HepG2 (cell line): ENCODE measurements at regions not wholly inside any gene's neighbourhood (a gene's known extent, or its start where the extent isn't known, plus 50 kb on each side); places are given as distances from the start of the nearest gene placed in this dataset.

Experiments used
- ATAC-seq: fragments of 200-7000 bp; cut with Tn5 transposase; 3 replicates; pipeline ENCODE4 v1.9.1; 2020; ENCODE audit warnings: mild to moderate bottlenecking, moderate library complexity
- BruUV-seq: library from RNA; stranded (reverse); fragments of 400-500 nt; replicated peaks from 2 replicates; lab custom pipeline; 2021; lab: Mats Ljungman, UMichigan
- CTCF ChIA-PET: fragments of 300-600 bp; formaldehyde crosslinking; extraction: SDS; loops from one replicate; lab custom pipeline; 2021; ENCODE audit warnings: low total read pairs, inconsistent platforms, low intra/inter-chr PET ratio; lab: Yijun Ruan, JAX
- POLR2A ChIA-PET: fragments of 350-600 bp; sonication (Branson Sonifier 250); formaldehyde crosslinking; loops from one replicate; lab custom pipeline; 2020; ENCODE audit warnings: antibody characterized with exemption, inconsistent platforms; lab: Yijun Ruan, JAX
- DNase-seq: peaks from one replicate; pipeline ENCODE4 v3.0.0-alpha.2; 2015; ENCODE audit warnings: low spot score
- FAIRE-seq: peaks from 3 replicates; lab custom pipeline; 2011; peaks lifted over from hg19 to GRCh38; lab: Jason Lieb, UNC
- H2AFZ ChIP-seq: one replicate; pipeline ENCODE4 v1.6.1; 2011; ENCODE audit warnings: low read length, inconsistent platforms
- H3K27ac ChIP-seq: fragments of 300-600 bp; 3 replicates; pipeline ENCODE4 v1.8.0; 2011; ENCODE audit warnings: mixed run types, mild to moderate bottlenecking, mixed read lengths, low read length, inconsistent platforms; ENCODE audit not compliant: insufficient read depth; ENCODE audit errors: extremely low read length
- H3K27me3 ChIP-seq, 2 experiments: fragments of 200-600 bp in 1 of 2; 2 replicates in 1 of 2; 3 replicates in 1 of 2; pipeline versions ENCODE4 v1.6.0 to v1.8.0; 2011; ENCODE audit warnings: low read length in 2 of 2, mild to moderate bottlenecking in 2 of 2, moderate library complexity in 2 of 2, inconsistent platforms in 1 of 2; ENCODE audit not compliant: insufficient read depth in 2 of 2, control insufficient read depth in 1 of 2
- H3K36me3 ChIP-seq, 2 experiments: fragments of 200-600 bp in 1 of 2; replicated peaks in 1 of 2; 2 replicates in 1 of 2; 3 replicates in 1 of 2; pipeline versions ENCODE4 v1.5.1 to v1.8.0; 2011; ENCODE audit warnings: low read length in 2 of 2, inconsistent platforms in 1 of 2; ENCODE audit not compliant: insufficient read depth in 2 of 2, control insufficient read depth in 1 of 2
- H3K4me1 ChIP-seq: 2 replicates; pipeline ENCODE4 v1.5.1; 2012; ENCODE audit warnings: low read length, inconsistent platforms; ENCODE audit not compliant: insufficient read depth
- H3K4me2 ChIP-seq: 2 replicates; pipeline ENCODE4 v1.6.0; 2011; ENCODE audit warnings: low read depth, low read length, inconsistent platforms
- H3K4me3 ChIP-seq, 3 experiments: fragments of 200-600 bp in 1 of 3; sonication (generic), shearing (Covaris generic) in 1 of 3; replicated peaks in 1 of 3; 2 replicates each; pipeline ENCODE4 v1.5.1; 2011 to 2016; ENCODE audit warnings: low read length in 3 of 3, inconsistent platforms in 2 of 3, low read depth in 2 of 3, mild to moderate bottlenecking in 2 of 3, control low read depth in 1 of 3, mixed read lengths in 1 of 3; ENCODE audit not compliant: insufficient read depth in 1 of 3
- H3K79me2 ChIP-seq: one replicate; pipeline ENCODE4 v1.6.1; 2011; ENCODE audit warnings: low read length, inconsistent platforms; ENCODE audit not compliant: insufficient read depth
- H3K9ac ChIP-seq: 2 replicates; pipeline ENCODE4 v1.6.0; 2011; ENCODE audit warnings: mild to moderate bottlenecking, low read depth, low read length, inconsistent platforms; ENCODE audit not compliant: insufficient read depth
- H3K9me3 ChIP-seq: 2 replicates; pipeline ENCODE4 v1.5.1; 2012; ENCODE audit warnings: mild to moderate bottlenecking, low read length
- H4K20me1 ChIP-seq: 2 replicates; pipeline ENCODE4 v1.6.0; 2011; ENCODE audit warnings: inconsistent platforms, mild to moderate bottlenecking, low read length, moderate library complexity; ENCODE audit not compliant: insufficient read depth
- ATF1 ChIP-seq: IDR thresholded peaks from 2 replicates; pipeline ENCODE4 v1.6.1; 2016; ENCODE audit warnings: mild to moderate bottlenecking, control low read depth
- HMGA1 ChIP-seq: sonication (generic); formaldehyde crosslinking; conservative IDR thresholded peaks from 2 replicates; pipeline ENCODE4 v1.4.0; 2020; ENCODE audit warnings: missing genetic modification reagents
- MAFG ChIP-seq: sonication (generic); formaldehyde crosslinking; IDR thresholded peaks from 2 replicates; pipeline ENCODE4 v1.5.1; 2020; ENCODE audit warnings: mild to moderate bottlenecking, missing genetic modification reagents
- MTF1 ChIP-seq: sonication (generic); formaldehyde crosslinking; IDR thresholded peaks from 2 replicates; pipeline ENCODE4 v1.5.0; 2020; ENCODE audit warnings: missing genetic modification reagents
- NFYC ChIP-seq: IDR thresholded peaks from 2 replicates; pipeline ENCODE4 v1.6.1; 2016; ENCODE audit warnings: missing genetic modification reagents, missing compliant biosample characterization
- ZBTB40 ChIP-seq, 2 experiments: fragments of 450-650 bp in 1 of 2; sonication (generic) in 1 of 2; formaldehyde crosslinking in 1 of 2; IDR thresholded peaks; 2 replicates each; pipeline versions ENCODE4 v1.6.1 to v1.8.0; 2016 to 2022; ENCODE audit warnings: antibody characterized with exemption in 1 of 2, mild to moderate bottlenecking in 1 of 2, missing genetic modification reagents in 1 of 2
- ZNF12 ChIP-seq: sonication (generic); formaldehyde crosslinking; IDR thresholded peaks from 2 replicates; pipeline ENCODE4 v1.5.0; 2020; ENCODE audit warnings: missing genetic modification reagents
- ZNF235 ChIP-seq: sonication (generic); formaldehyde crosslinking; IDR thresholded peaks from 2 replicates; pipeline ENCODE4 v1.8.1; 2023; ENCODE audit warnings: mild to moderate bottlenecking, missing genetic modification reagents, borderline replicate concordance
- ZNF263 ChIP-seq: sonication (generic); formaldehyde crosslinking; IDR thresholded peaks from 2 replicates; pipeline ENCODE4 v1.4.0; 2020; ENCODE audit warnings: missing genetic modification reagents
- ZNF280B ChIP-seq: sonication (generic); formaldehyde crosslinking; IDR thresholded peaks from 2 replicates; pipeline ENCODE4 v1.5.0; 2020; ENCODE audit warnings: missing genetic modification reagents, mild to moderate bottlenecking, borderline replicate concordance
- ZNF343 ChIP-seq: sonication (generic); formaldehyde crosslinking; IDR thresholded peaks from 2 replicates; pipeline ENCODE4 v1.4.0; 2020; ENCODE audit warnings: mild to moderate bottlenecking, missing genetic modification reagents
- ZNF510 ChIP-seq: sonication (generic); formaldehyde crosslinking; IDR thresholded peaks from 2 replicates; pipeline ENCODE4 v1.4.0; 2020; ENCODE audit warnings: low read depth, mild to moderate bottlenecking, missing genetic modification reagents
- WGBS: methylation state at CpG from one replicate; pipeline ENCODE4 v1.1.6; 2017; ENCODE audit warnings: low lambda C conversion rate; 5-methylcytosine and 5-hydroxymethylcytosine counted together
- in situ Hi-C: cut with HindIII; loops from 2 replicates; pipeline ENCODE4 v1.10.0; 2017; ENCODE audit warnings: low pct_unique_long_range_greater_than_20kb; ENCODE audit not compliant: extremely low pct_ligation_motif_present
- intact Hi-C: fragments of 100-400 bp; cut with micrococcal nuclease; formaldehyde crosslinking; loops from one replicate; pipeline ENCODE4 v1.10.0; 2022; ENCODE audit not compliant: unreplicated experiment

GRCh38 chr6:4185846-4186245, 50.5 kb upstream of the ECI2 start:
- no peak for FAIRE-seq
- in situ Hi-C loops (no loop called here), intact Hi-C loops (no loop called here)
- DNase-seq = no peak
- Histone ChIP-seq H4K20me1 (no peaks in the 10 kb centered on the region), H3K27me3 (peaks cover 2 to 40% of the 10 kb centered on the region in 2 experiments; a peak in 4 of 5 replicates), H3K9me3 (no peaks in the 10 kb centered on the region), H2AFZ (no peak overlapping the region), H3K79me2 (no peaks in the 10 kb centered on the region), H3K4me2 (no peak overlapping the region), H3K36me3 (no peaks in the 10 kb centered on the region), H3K9ac (no peak overlapping the region), H3K4me1 (no peaks in the 10 kb centered on the region), H3K27ac (no peak overlapping the region), H3K4me3 (no peak overlapping the region)
- CTCF ChIA-PET = no interaction called here
- TF ChIP-seq ATF1 (CRISPR knock-in tag) (no peak), HMGA1 (CRISPR knock-in tag) (no peak), ZNF280B (CRISPR knock-in tag) (no peak), ZNF12 (CRISPR knock-in tag) (no peak), ZNF510 (CRISPR knock-in tag) (no peak), ZNF343 (no peak), ZNF263 (CRISPR knock-in tag) (no peak), MTF1 (CRISPR knock-in tag) (no peak), ZBTB40 (IDR thresholded peaks at IDR 0.05) (no peak), ZBTB40 (CRISPR knock-in tag; IDR thresholded peaks at IDR 0.05) (no peak), MAFG (CRISPR knock-in tag) (no peak), NFYC (no peak), ZNF235 (CRISPR knock-in tag) (no peak)
- BruUV-seq = no TSS peak
- POLR2A ChIA-PET = no interaction called here
- 10% methylated on average over 2 of the region's 2 CpGs for WGBS
- no peak for ATAC-seq
